ENCODE measurements at regions not wholly inside any gene's neighbourhood (a gene's known extent, or its start where the extent isn't known, plus 50 kb on each side); places are given as distances from the start of the nearest gene placed in this dataset.

DNA sequence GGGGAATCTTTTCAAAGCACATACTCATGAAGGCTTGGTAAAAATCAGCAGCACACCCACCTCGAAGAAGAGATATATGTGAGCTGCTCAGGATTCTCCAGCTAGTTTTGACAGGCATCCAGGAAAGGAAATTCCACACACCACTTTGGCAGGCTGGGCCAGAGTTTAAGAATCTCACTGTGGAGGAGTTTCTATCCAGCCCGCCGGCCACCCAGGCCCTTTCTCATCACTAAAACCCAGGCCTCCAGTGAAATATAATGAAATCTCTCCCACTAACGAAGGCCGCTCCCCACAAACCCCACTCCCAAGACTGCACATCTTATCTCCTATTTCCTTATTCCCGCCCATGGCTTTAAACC, 202.0 kb downstream of the GLI2 start:
- TF ChIP-seq ZFX (IDR thresholded peaks at IDR 0.05): no peak
- TF ChIP-seq CTCF (conservative IDR thresholded peaks at IDR 0.05): no peak
- no peak overlapping the region for H3K27ac ChIP-seq

DNA sequence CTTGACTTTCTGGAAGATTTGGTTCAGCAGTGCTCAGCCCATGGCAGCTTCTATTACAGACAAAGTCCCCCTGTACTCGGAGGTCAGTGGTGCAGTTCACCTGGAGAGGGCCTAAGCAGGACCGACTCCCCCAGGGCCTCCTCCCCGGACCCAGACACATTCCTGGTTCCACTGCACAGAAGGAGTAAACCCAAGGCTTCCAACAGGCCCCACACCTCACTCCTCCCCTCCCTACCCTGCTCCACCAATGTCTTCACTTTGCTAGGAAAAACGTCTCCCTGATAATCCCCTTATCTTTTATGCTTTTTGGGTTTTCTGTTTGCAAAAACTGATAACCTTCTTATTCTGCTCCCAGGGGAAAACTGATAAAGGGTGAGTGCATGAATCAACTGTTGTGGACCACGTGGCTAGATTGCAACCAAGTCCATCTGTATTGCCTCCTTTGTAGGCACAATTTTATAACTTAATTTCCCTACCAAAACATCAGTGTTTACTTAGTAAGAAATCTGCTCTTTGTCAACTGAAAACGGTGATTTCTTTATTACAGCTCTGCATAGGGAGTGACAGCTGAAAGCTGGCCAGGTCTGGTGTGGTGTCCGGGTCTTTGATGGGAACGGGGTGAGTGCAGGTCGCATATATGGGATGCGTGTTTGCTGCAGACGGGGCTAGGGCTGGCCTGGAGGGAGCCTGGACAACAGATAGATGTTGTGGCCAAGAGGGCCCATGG, 202.5 kb downstream of the GLI2 start:
- TF ChIP-seq ZFX (IDR thresholded peaks at IDR 0.05) (no peak), CTCF (conservative IDR thresholded peaks at IDR 0.05) (no peak)
- no peak overlapping the region for H3K27ac ChIP-seq

DNA sequence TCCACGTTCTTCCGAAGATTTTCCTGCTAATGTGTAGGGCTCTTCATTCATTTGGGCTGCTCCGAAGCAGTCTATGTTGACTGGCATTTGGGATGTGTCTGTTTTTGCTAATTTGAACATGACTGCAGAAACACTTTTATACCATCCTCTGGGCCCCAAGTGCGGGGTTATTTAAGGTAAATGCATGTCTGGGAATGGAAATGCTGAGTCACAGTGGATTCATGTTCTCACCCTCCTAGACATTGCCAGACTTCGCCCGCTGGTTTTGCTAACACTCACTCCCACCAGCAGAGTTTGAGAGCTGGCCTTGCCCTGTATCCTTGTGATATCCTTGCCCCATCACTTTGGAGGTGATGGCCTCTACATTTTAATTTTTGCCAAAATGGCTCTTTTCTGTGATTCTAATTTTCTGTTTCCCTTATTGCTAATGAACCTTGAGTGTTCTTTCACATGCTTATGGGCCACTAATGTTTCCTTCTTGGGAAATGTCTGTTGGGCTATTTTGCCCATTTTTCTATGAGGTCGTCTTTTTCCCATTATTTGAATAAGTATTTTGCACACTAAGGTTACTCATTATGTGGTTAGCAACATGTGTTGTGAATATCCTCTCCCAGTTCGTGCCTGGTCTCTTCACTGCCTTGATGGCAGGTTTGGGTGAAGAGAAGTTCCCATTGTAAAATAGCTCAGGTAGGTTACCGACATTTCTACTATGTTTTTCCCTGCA, 204.1 kb downstream of the GLI2 start:
- TF ChIP-seq ZFX (IDR thresholded peaks at IDR 0.05) (no peak), CTCF (conservative IDR thresholded peaks at IDR 0.05) (no peak)
- no peak overlapping the region for H3K27ac ChIP-seq

GRCh38 chr2:120940319-120940696, 204.6 kb downstream of the GLI2 start:
- H3K27ac ChIP-seq: no peak overlapping the region
- TF ChIP-seq CTCF (conservative IDR thresholded peaks at IDR 0.05) (no peak), ZFX (IDR thresholded peaks at IDR 0.05) (no peak)

GRCh38 chr2:120940726-120941256, 205.1 kb downstream of the GLI2 start:
- TF ChIP-seq CTCF (conservative IDR thresholded peaks at IDR 0.05) (no peak), ZFX (IDR thresholded peaks at IDR 0.05) (no peak)
- H3K27ac ChIP-seq: no peak overlapping the region

- no peak for TF ChIP-seq ZFX (IDR thresholded peaks at IDR 0.05)
- TF ChIP-seq CTCF (conservative IDR thresholded peaks at IDR 0.05): no peak
- no peak overlapping the region for H3K27ac ChIP-seq
Measured at GRCh38 chr2:120941571-120942120, 206.0 kb downstream of the GLI2 start.

- TF ChIP-seq ZFX (IDR thresholded peaks at IDR 0.05) (no peak), CTCF (conservative IDR thresholded peaks at IDR 0.05) (no peak)
- H3K27ac ChIP-seq: no peak overlapping the region
Measured at GRCh38 chr2:120942658-120943057, 207.0 kb downstream of the GLI2 start.

All from C4-2B (cell line).